ENCODE measurements at regions not wholly inside any gene's neighbourhood (a gene's known extent, or its start where the extent isn't known, plus 50 kb on each side); places are given as distances from the start of the nearest gene placed in this dataset.
"Not testable (repeated sequence)": the region's sequence is repeated elsewhere in the genome, so short reads cannot be mapped to it uniquely, and the experiment has no call there.

DNA sequence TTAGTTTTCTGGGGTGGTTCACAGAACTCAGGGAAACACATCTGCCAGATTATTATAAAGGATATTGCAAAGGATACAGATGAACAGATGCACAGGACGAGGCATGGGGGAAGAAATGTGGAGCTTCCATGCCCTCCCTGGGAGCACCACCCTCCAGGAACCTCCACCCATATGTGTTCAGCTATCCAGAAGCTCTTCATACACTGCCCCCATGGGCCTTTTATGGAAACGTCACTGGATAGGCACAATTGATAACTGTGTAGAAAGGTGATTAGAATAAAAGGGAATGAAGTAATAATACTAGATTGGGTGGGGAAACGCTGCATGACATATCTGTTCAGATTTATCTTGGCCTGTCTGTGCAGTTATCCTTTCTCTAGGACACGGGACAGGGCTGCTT is 357.9 kb downstream of the HS3ST1 start:
- TF ChIP-seq, protein P1, sequence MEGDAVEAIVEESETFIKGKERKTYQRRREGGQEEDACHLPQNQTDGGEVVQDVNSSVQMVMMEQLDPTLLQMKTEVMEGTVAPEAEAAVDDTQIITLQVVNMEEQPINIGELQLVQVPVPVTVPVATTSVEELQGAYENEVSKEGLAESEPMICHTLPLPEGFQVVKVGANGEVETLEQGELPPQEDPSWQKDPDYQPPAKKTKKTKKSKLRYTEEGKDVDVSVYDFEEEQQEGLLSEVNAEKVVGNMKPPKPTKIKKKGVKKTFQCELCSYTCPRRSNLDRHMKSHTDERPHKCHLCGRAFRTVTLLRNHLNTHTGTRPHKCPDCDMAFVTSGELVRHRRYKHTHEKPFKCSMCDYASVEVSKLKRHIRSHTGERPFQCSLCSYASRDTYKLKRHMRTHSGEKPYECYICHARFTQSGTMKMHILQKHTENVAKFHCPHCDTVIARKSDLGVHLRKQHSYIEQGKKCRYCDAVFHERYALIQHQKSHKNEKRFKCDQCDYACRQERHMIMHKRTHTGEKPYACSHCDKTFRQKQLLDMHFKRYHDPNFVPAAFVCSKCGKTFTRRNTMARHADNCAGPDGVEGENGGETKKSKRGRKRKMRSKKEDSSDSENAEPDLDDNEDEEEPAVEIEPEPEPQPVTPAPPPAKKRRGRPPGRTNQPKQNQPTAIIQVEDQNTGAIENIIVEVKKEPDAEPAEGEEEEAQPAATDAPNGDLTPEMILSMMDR (IDR thresholded peaks at IDR 0.05; ENCODE audit: extremely low read depth, missing control alignments), result no peak
- no peak for DNase-seq (ENCODE audit: low spot score)

DNA sequence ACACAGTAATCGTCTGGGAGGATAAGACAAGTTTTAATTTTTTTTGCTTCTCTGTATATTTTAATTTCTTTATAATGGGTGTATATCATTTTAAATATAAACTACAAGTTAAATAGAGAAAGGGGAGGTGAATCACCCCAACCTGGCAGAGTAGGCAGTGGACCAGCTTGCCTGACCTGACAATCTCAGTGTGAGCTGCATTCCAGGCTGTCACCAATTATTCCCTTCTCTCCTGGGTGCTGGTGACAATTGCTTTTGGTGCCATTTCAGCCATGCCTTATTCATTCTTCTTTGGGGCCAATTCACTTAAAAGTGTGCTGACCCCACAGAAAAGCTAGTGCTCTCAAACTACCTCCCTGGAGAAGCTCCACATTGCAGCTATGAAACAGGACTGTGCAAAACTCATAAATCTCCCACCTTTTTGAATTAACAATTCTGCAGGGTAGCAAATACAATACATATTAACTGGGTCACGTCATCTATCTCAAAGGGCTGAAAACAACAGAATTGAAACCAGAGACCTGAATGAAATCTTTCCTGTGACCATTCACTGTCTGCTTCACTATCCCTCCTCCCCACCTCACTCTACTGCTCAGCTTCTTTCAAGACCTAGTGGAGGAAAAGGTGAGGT is 359.0 kb downstream of the HS3ST1 start:
- DNase-seq (ENCODE audit: low spot score), result no peak
- TF ChIP-seq, protein P1 (IDR thresholded peaks at IDR 0.05; ENCODE audit: extremely low read depth, missing control alignments), result no peak

DNA sequence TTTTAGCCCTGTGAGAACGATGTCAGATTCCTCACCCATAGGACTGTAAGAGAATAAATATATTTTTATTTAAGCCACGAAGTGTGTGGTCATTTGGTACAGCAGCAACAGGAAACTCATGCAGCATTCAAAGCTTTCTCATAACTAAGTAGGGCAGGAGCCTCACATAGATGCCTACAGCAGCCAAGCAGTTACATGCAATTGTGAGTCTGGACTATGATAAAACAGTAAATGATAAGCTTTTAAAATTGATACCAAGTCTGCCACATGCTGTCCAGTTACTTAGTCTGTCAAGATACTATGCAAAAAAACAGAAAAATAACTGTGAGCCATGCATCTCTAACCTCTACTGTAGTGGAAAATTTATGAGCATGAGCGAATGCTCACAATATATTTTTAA is 359.6 kb downstream of the HS3ST1 start:
- DNase-seq (ENCODE audit: low spot score), result no peak
- TF ChIP-seq, protein P1 (IDR thresholded peaks at IDR 0.05; ENCODE audit: extremely low read depth, missing control alignments), result no peak

DNA sequence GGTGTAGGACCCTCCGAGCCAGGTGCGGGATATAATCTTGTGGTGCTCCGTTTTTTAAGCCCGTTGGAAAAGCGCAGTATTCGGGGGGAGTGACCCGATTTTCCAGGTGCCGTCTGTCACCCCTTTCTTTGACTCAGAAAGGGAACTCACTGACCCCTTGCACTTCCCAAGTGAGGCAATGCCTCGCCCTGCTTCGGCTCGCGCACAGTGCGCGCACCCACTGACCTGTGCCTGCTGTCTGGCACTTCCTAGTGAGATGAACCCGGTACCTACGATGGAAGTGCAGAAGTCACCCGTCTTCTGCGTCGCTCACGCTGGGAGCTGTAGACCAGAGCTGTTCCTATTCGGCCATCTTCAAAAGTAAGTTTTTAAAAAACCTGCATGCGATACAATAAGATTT is 362.1 kb downstream of the HS3ST1 start:
- DNase-seq (ENCODE audit: low spot score), result not testable (repeated sequence)

DNA sequence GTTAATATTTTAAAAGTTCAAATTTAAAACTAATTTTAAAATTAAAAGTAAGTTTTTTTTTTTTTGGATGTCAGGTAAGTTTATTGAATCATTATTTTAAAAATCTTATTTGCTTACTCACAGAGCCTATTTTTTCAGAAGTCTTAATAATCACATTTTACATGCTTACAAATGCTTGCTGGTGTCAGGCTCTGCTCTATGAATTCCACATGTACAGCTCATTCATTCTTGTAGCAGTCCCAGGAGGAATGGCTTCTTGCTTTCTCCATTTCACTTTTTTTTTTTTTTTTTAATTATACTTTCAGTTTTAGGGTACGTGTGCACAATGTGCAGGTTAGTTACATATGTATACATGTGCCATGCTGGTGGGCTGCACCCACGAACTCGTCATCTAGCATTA is 368.1 kb downstream of the HS3ST1 start:
- DNase-seq (ENCODE audit: low spot score), result not testable (repeated sequence)

DNA sequence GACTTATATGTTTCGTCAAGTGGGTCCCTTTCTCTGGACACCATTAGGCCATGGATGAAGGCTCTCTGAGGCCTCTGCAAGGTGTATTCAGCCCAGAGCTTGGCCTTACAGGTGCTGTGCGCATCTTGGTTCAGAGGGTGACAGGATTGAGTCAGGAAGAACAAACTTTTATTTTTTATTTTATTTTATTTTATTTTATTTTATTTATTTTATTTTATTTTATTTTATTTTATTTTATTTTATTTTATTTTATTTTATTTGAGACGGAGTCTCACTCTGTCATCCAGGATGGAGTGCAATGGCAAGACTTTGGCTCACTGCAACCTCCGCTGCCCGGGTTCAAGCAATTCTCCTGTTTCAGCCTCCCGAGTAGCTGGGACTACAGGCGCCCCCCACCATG is 370.4 kb upstream of the CLNK start:
- not testable (repeated sequence) for DNase-seq (ENCODE audit: low spot score)

DNA sequence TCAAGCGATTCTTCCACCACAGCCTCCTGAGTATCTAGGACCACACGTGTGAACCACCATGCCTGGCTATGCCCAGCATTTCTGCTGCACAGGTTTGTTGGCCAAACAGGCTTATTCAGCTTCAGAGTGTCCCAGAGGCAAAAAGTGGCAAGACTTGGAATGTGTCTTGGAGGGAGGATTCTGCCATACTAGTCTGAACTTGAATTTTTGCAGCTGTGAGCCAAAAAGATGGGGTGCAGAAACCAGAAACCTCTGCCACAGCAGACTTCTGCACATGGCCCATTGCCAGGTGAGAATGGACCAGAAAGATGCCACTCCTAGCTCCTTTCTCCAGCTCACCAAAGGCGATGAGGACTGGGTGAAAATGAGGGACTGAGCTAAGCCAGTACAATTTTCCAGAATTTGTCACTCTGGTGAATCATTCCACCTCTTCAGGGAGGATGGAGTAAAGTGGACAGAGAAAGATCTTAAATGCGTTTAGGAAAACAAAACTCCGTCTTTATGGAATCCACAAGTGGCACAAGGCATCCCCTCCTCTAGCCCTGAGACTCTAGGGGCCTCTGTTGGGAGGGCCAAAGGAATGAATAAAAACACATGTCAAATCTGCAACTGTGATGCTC is 369.1 kb upstream of the CLNK start:
- TF ChIP-seq, protein P1 (IDR thresholded peaks at IDR 0.05; ENCODE audit: extremely low read depth, missing control alignments), result no peak
- DNase-seq (ENCODE audit: low spot score), result no peak

DNA sequence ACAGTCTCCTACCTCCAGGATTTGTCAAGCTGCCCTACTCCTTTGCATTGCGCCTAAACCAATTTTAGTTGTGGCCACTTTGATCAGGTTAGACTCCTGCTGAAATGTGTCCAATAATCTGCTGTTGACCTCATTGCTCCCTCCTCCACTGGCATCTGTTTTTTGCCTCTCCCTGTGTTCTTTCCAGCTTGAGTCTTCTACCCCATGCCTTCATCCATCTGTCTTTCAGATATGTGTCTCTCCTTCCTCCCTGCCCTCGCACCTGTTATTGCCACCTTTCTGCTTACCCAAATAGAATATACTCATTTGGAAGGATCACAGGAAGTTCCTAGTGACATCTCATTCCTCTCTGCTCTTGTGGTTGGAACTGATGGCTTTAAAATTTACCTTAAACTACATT is 366.6 kb upstream of the CLNK start:
- no peak for DNase-seq (ENCODE audit: low spot score)

DNA sequence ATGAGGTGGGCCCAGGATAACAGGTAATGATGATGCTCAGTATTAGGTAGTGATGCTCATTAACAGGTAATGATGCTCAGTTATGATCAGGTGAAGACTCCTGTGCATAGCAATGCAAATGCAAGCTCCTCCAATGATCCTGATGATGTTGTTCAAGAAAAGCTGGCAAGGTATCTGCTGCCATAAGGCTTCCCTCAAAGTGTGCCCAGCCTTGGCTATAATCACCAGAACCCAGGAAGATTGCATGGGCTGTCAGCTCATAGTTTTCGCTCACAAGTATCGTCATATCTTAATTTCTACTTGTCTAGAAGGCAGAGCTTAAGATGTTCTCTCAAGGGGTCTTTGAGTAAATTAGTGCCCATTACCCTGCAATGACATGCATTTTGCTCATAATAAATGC is 366.2 kb upstream of the CLNK start:
- TF ChIP-seq, protein P1 (IDR thresholded peaks at IDR 0.05; ENCODE audit: extremely low read depth, missing control alignments), result no peak
- no peak for DNase-seq (ENCODE audit: low spot score)

More for the DNA sequence above, 366.6 kb upstream of the CLNK start:
- TF ChIP-seq, protein P1 (IDR thresholded peaks at IDR 0.05; ENCODE audit: extremely low read depth, missing control alignments), result no peak
